Muscle layer of colon (tissue), 2 donors: ENCODE measurements at regions not wholly inside any gene's neighbourhood (a gene's known extent, or its start where the extent isn't known, plus 50 kb on each side); places are given as distances from the start of the nearest gene placed in this dataset.

Source experiments
- H3K27ac ChIP-seq: one replicate; pipeline ENCODE4 v1.7.0; 2013; ENCODE audit warnings: low read depth, mild to moderate bottlenecking, low read length, moderate library complexity
- H3K27me3 ChIP-seq, 2 donors: one replicate each; pipeline ENCODE4 v1.7.0; 2013; ENCODE audit warnings: low read length in 2 of 2, mild to moderate bottlenecking in 2 of 2; ENCODE audit not compliant: insufficient read depth in 2 of 2, control insufficient read depth in 1 of 2
- H3K36me3 ChIP-seq: one replicate; pipeline ENCODE4 v1.7.0; 2013; ENCODE audit warnings: mild to moderate bottlenecking, low read length; ENCODE audit not compliant: insufficient read depth
- H3K4me1 ChIP-seq: one replicate; pipeline ENCODE4 v1.7.0; 2013; ENCODE audit warnings: mild to moderate bottlenecking, low read length; ENCODE audit not compliant: insufficient read depth
- H3K4me3 ChIP-seq, 2 donors: one replicate each; pipeline ENCODE4 v1.7.0; 2013; ENCODE audit warnings: low read length in 2 of 2, low read depth in 1 of 2, mild to moderate bottlenecking in 1 of 2, moderate library complexity in 1 of 2
- H3K9ac ChIP-seq: one replicate; pipeline ENCODE4 v1.7.0; 2013; ENCODE audit warnings: low read length
- H3K9me3 ChIP-seq: one replicate; pipeline ENCODE4 v1.7.0; 2013; ENCODE audit warnings: mild to moderate bottlenecking, low read length
- donor health status: abdominal sarcoma.
- donor health status: Adenocarcinoma of cecum.

DNA sequence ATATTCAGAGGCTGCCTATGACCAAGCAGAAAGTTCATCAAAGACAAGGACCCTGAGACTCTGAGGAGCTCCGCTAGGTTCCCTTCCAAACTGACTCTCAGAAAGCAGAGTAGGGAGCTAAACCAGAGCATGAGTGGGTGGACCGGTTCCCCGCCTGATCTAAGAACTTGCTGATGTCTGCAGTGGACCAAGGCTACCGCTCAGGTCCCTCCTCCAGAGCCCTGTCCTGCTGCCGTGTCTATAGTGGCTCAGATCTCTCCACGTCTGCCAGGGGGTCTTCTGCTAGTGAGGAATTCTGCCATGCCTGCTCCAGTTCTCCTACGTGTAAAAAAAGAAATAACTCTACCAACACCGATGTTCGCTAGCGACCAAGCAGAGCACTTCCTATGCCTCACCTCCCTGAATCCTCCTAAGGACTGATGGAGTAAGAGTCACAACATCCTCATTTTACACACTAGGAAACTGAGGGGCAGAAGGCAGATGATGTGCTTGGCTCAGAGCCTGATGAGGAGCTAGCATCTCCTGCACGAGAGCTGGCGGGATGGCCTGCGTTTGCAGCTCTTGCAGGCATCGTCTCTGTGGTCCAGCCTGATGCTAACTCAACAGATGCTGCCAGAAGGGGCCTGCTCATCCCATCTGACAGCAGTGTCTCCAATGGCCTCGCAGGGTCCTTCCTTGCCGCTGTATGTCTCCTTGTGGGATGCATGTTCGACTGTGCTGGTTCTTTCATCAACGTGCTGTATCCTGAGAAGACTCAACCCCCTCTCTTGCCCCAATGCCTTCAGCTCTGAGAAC is 265.5 kb downstream of the C16orf95 start:
- H3K36me3 ChIP-seq: no peaks in the 10 kb centered on the region
- no peak overlapping the region for H3K9ac ChIP-seq
- peaks cover 0 to 28% of the 10 kb centered on the region in 2 donors for H3K27me3 ChIP-seq
- no peak overlapping the region for H3K27ac ChIP-seq
- no peaks in the 10 kb centered on the region for H3K9me3 ChIP-seq
- no peaks in the 10 kb centered on the region for H3K4me1 ChIP-seq
- H3K4me3 ChIP-seq: no peak overlapping the region

DNA sequence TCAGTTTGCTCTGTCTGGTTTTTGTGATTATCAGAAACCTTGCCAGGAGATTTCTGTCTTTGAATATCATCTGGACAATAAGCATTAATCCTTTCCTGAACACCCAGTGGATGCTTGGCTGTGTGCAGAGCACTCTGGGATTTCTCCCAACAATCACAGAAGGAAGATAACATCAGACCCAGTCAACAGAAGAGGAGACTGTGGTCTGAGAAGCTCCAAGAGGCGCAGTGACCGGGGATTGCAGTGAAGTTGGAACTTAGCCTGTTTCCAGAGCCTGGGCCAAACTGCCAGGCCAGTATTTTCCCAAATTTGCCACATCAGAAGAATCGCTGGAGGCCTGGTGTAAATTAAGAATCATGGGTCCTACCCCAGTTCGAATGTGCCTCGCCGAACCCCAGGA is 264.7 kb downstream of the C16orf95 start:
- Histone ChIP-seq H3K27me3 (peaks cover 0 to 31% of the 10 kb centered on the region in 2 donors), H3K9ac (no peak overlapping the region), H3K4me3 (no peak overlapping the region), H3K27ac (no peak overlapping the region), H3K36me3 (no peaks in the 10 kb centered on the region), H3K4me1 (no peaks in the 10 kb centered on the region), H3K9me3 (no peaks in the 10 kb centered on the region)

DNA sequence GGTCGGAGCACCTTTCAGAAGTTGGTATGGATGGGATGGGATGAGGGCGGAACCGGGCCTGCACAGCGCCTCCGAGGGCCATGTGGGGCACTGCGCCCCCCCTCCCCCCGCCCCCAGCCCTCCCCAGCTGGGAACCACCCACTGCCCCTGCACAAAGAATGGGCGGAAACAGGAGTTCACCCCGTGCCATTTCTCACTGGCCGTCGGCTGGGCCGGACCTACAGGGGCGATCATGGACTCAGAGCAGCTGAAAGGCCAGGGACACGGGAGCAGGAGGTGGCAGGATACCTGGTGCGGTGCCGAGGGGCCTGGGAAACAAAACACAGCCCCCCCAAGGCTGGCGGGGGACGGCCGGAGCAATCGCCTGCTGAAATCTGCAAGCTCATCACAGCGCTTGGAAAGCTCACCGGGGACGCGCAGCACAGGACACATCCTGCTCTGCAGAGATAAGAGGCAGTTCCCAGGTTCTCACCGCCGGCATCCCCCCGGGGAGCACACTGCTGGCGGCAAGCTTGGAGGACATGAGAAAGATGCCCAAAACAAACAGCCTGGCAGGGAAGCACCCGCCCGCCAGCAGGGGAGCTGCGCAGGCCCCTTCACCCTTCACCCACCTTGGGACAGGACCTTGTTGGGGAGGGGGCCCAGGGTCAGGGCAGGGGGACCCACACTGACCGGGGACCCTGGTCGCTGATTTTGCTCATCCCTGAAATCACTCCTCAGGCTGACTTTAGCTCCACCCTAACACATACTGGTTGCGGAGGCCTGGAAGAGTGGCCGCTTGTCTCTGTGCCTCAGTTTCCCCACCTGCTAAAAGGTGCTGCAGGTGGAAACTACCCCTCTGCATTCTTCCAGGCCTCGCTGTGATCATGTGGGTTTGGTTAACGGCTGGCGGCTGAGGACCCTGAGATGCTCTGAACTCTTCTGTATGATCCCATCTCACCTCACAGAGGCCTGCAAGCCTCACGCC is 263.9 kb downstream of the C16orf95 start:
- Histone ChIP-seq H3K4me3 (no peak overlapping the region), H3K9ac (no peak overlapping the region), H3K27ac (no peak overlapping the region), H3K9me3 (no peaks in the 10 kb centered on the region), H3K36me3 (no peaks in the 10 kb centered on the region), H3K4me1 (no peaks in the 10 kb centered on the region), H3K27me3 (peaks cover 0 to 27% of the 10 kb centered on the region in 2 donors)

DNA sequence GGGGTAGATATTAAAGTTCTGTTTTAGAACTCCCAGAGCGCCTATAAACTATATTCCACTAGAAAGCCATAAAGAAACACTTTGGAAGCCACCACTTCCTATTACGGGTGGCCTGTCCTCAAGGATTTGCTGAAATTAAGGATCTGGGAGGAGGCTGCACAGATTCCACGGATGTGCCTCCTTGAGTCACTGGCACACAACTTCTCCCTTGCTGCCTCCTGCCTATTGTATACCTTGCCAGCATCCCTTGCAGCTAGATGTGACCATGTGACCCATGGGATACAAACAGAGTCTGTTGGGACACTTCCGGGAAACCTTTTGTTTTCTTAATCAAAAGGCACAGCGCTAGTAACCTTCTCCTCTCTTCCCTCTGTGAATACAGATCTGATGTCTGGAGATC is 263.0 kb downstream of the C16orf95 start:
- H3K4me3 ChIP-seq: no peak overlapping the region
- H3K27ac ChIP-seq: no peak overlapping the region
- no peaks in the 10 kb centered on the region for H3K4me1 ChIP-seq
- H3K9me3 ChIP-seq: no peaks in the 10 kb centered on the region
- H3K36me3 ChIP-seq: no peaks in the 10 kb centered on the region
- H3K27me3 ChIP-seq: peaks cover 0 to 23% of the 10 kb centered on the region in 2 donors
- no peak overlapping the region for H3K9ac ChIP-seq

DNA sequence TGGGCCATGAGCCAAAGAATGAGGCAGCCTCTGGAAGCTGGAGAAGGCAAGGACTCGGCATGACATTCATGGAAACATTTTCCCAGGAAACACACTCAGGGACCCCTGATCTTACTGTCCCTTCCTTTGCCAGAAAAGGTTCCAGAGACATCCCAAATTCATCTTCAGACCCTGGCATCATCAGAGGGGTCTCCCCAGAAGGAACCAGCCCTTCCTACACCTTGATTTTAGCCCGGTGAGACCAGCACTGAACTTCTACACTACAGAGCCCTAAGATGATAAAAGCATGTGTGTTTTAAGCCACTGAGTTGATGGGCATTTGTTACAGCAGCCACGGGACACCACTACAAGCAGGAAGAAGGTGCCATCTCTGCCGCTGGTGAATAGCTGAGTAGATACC is 262.3 kb downstream of the C16orf95 start:
- no peaks in the 10 kb centered on the region for H3K36me3 ChIP-seq
- no peak overlapping the region for H3K27ac ChIP-seq
- H3K4me3 ChIP-seq: no peak overlapping the region
- H3K9me3 ChIP-seq: no peaks in the 10 kb centered on the region
- H3K27me3 ChIP-seq: peaks cover 0 to 23% of the 10 kb centered on the region in 2 donors
- no peak overlapping the region for H3K9ac ChIP-seq
- no peaks in the 10 kb centered on the region for H3K4me1 ChIP-seq

DNA sequence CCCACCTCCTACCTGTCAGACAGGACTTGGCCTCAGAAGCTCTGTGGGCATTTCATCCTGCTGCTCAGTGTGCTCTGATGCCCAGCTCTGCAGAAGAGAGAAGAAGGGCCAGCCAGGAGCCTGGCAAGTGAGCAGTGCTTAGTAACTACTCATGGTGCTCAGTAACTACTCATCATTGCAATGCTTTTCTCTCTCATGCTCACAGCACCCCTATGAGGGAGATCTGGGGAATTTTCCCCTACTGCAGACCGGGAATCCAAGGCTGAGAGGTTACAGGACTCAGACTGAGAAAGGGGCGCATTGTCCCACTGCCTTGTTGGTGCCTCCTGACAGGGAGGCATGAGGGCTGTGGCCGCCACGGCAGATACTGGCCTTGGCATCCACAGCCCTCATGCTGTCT is 261.1 kb downstream of the C16orf95 start:
- Histone ChIP-seq H3K4me1 (no peaks in the 10 kb centered on the region), H3K27me3 (peaks cover 0 to 23% of the 10 kb centered on the region in 2 donors), H3K27ac (no peak overlapping the region), H3K36me3 (no peaks in the 10 kb centered on the region), H3K9ac (no peak overlapping the region), H3K4me3 (no peak overlapping the region), H3K9me3 (no peaks in the 10 kb centered on the region)

DNA sequence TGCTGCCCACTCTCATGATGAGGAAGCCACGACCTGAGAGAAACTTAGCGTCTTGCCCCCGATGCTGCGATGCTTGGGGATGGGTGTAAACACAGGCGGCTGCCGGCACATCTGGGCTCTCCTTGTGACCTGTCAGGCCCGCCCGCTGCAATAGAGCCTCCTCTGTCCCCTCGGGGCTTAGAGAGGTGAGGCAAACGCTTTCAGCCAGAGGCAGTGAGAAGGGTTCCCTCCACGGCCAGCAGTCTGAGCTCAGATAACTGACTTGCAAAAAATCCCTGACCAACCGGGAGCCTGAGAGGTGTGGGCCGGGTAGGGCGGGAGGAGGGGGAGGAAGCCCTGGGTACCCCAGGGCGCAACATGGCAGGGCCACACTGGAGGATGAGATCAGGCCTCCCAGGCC is 260.6 kb downstream of the C16orf95 start:
- Histone ChIP-seq H3K9ac (no peak overlapping the region), H3K4me1 (no peaks in the 10 kb centered on the region), H3K27ac (no peak overlapping the region), H3K9me3 (no peaks in the 10 kb centered on the region), H3K27me3 (peaks cover 0 to 23% of the 10 kb centered on the region in 2 donors), H3K4me3 (no peak overlapping the region), H3K36me3 (no peaks in the 10 kb centered on the region)

DNA sequence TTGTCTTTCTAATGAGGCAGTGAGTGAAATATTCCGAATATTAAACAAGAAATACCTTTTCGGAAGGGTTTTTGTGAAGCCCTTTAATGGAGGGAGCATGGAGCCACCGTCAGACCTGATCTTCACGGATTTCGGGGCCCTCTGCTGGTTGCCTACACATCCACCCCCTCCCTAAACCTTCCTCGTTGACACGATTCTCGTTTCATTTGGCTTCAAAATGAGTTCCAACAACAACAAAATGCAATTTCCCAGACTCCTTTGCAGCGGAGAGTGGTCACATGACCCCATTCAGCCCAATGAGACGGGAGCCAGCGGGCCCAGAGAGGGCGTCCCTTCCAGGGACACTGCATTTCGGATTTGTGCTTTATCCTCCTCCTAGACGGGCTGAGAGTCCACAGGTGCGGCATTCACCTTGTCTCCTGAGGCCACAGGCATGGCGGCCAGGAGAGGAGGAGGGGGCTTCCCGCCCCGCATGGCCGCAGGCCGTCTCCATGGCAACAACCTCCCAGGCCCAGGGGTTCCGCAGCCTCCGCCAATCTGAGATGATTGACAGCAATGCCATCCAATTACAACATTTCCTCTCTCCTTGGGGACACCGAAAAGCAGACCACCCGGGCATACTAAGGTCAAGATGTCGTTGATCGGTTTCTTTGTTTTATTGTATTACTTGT is 259.8 kb downstream of the C16orf95 start:
- Histone ChIP-seq H3K27ac (no peak overlapping the region), H3K9ac (no peak overlapping the region), H3K27me3 (peaks cover 0 to 23% of the 10 kb centered on the region in 2 donors), H3K9me3 (no peaks in the 10 kb centered on the region), H3K4me3 (no peak overlapping the region), H3K4me1 (no peaks in the 10 kb centered on the region), H3K36me3 (no peaks in the 10 kb centered on the region)

DNA sequence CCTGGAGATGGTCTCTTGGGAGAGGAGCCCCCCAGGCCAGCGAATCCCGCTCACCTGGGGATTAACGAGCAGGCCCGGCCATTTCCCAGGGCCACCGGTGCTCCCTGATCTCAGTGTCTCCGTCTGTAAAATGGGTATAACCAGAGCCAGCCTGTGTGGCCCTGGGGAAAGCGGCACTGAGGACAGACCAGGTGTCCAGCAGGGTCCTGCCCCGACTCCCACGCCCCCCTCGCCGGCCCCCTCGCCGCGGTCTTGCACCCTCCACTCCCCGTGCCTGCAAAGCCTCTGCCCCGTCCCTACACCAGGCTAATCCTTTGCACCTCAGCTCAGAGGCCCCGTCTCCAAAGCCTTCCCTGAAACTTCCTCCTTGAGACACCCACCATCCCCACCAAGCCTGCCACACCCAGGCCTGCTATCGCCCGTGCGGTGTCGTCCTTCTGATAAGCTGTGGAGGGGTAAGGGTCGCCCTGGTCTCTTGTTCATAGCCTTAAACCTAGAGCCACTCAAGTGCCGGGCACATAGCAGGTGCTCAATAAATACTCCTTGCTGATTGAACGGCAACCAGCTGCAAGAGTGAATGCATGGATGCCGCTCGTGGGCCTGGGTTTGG is 259.1 kb downstream of the C16orf95 start:
- no peak overlapping the region for H3K4me3 ChIP-seq
- H3K9ac ChIP-seq: no peak overlapping the region
- no peaks in the 10 kb centered on the region for H3K4me1 ChIP-seq
- H3K36me3 ChIP-seq: no peaks in the 10 kb centered on the region
- no peaks in the 10 kb centered on the region for H3K9me3 ChIP-seq
- peaks cover 0 to 23% of the 10 kb centered on the region in 2 donors for H3K27me3 ChIP-seq
- H3K27ac ChIP-seq: no peak overlapping the region

DNA sequence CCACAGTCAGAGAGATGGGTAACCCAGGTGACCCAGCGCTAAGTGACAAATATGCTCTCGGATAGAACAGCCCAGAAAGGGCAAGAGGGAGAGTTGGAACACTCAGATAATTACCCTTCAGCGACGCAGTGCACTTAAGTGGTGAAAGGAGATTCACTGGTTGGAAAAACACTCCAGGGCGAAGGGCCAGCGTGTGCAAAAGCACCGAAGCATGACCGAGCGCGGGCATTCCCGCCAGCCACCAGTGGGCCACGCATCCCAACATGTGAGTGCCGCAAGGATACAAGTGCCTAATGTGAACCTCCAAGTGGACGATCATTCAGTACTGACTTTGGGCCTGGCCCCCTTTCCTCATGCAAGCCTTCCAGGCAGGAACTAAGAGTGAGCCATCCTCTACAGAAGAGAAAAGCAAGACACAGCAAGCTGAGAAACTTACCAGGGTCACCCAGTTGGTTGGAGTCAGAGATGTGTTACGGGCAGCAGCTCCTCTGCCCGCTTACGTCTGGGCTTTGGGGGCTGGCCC is 258.4 kb downstream of the C16orf95 start:
- Histone ChIP-seq H3K4me1 (no peaks in the 10 kb centered on the region), H3K9me3 (no peaks in the 10 kb centered on the region), H3K4me3 (no peak overlapping the region), H3K27me3 (peaks cover 0 to 17% of the 10 kb centered on the region in 2 donors), H3K36me3 (no peaks in the 10 kb centered on the region), H3K27ac (no peak overlapping the region), H3K9ac (no peak overlapping the region)
